ENCODE measurements at regions not wholly inside any gene's neighbourhood (a gene's known extent, or its start where the extent isn't known, plus 50 kb on each side); places are given as distances from the start of the nearest gene placed in this dataset.

GRCh38 chr2:56770490-56770889, 586.7 kb downstream of the CCDC85A start:
- no peak for TF ChIP-seq EZH2 (IDR thresholded peaks at IDR 0.05; ENCODE audit: insufficient read depth, poor library complexity, severe bottlenecking)
- TF ChIP-seq EZH2phosphoT487 (IDR thresholded peaks at IDR 0.05; ENCODE audit: insufficient read depth, low read depth) = no peak

Data from GM23248 (cell line).